ENCODE measurements at regions not wholly inside any gene's neighbourhood (a gene's known extent, or its start where the extent isn't known, plus 50 kb on each side); places are given as distances from the start of the nearest gene placed in this dataset.

DNA sequence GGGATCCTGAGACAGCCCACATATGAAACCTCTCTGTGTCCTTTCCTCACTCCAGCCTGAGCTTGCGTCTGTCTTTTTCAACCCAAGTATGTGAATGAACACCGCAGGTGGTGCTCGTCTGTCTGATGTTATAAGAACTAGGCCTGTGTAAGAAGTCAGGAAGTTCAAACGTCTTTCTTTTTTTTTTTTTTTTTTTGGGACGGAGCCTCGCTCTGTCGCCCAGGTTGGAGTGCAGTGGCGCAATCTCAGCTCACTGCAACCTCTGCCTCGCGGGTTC, 92.3 kb downstream of the ANKRD10 start:
- no peak for TF ChIP-seq CTCF (IDR thresholded peaks at IDR 0.05)
- no peak for TF ChIP-seq POLR2AphosphoS5 (IDR thresholded peaks at IDR 0.05)
- no peak for TF ChIP-seq EP300 (IDR thresholded peaks at IDR 0.05)
- no peak for TF ChIP-seq POLR2A (IDR thresholded peaks at IDR 0.05)
